ENCODE measurements at regions not wholly inside any gene's neighbourhood (a gene's known extent, or its start where the extent isn't known, plus 50 kb on each side); places are given as distances from the start of the nearest gene placed in this dataset.

DNA sequence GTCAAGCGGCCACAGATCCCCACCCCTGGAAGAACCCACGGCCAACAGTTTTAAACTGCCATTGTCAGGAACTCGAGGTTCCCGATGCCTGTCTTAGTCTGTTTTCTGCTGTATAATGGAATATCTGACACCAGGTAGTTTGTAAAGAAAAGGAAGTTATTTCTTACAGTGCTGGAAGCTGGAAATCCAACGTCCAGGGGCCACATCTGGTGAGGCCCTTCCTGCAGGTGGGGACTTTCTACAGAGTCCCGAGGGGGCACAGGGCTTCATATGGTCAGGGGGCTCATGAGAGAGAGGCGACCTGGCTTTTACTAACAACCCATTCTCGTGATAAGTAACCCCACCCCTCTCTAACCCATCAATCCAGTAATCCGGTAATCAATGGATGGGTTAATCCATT, 501.6 kb upstream of the MYT1L start:
- H3K4me1 ChIP-seq (ENCODE audit: insufficient read depth, low read length) = no peaks in the 10 kb centered on the region
- no peak overlapping the region for H2AFZ ChIP-seq (ENCODE audit: low read length)
- TF ChIP-seq CTCF (IDR thresholded peaks at IDR 0.05; ENCODE audit: extremely low read depth, low read depth, low read length) = no peak
- H3K79me2 ChIP-seq (ENCODE audit: insufficient read depth, low read length) = no peaks in the 10 kb centered on the region
- no peaks in the 10 kb centered on the region for H3K9me3 ChIP-seq (ENCODE audit: low read depth, low read length)
- no peak overlapping the region for H3K4me3 ChIP-seq (ENCODE audit: insufficient read depth, low read length)
- no peaks in the 10 kb centered on the region for H3K27me3 ChIP-seq (ENCODE audit: insufficient read depth, low read length)
- no peak overlapping the region for H3K27ac ChIP-seq (ENCODE audit: low read depth, low read length)
- H3K36me3 ChIP-seq (ENCODE audit: insufficient read depth, low read length) = no peaks in the 10 kb centered on the region
- no peak for DNase-seq (ENCODE audit: insufficient read length, low spot score, missing footprints)
- H4K20me1 ChIP-seq (ENCODE audit: insufficient read depth, low read length) = no peaks in the 10 kb centered on the region
- no peak overlapping the region for H3K4me2 ChIP-seq (ENCODE audit: insufficient read depth, low read length)

- Histone ChIP-seq H2AFZ (ENCODE audit: low read length) (no peak overlapping the region), H3K9me3 (ENCODE audit: low read depth, low read length) (no peaks in the 10 kb centered on the region)
These were observed 500.6 kb upstream of the MYT1L start for GRCh38 chr2:2831633-2832032.

GRCh38 chr2:2830576-2830975, 499.5 kb upstream of the MYT1L start:
- Histone ChIP-seq H3K27me3 (ENCODE audit: insufficient read depth, low read length) (no peaks in the 10 kb centered on the region), H3K4me2 (ENCODE audit: insufficient read depth, low read length) (no peak overlapping the region), H3K27ac (ENCODE audit: low read depth, low read length) (no peak overlapping the region), H3K9me3 (ENCODE audit: low read depth, low read length) (no peaks in the 10 kb centered on the region), H4K20me1 (ENCODE audit: insufficient read depth, low read length) (no peaks in the 10 kb centered on the region), H3K4me3 (ENCODE audit: insufficient read depth, low read length) (no peak overlapping the region), H2AFZ (ENCODE audit: low read length) (no peak overlapping the region), H3K79me2 (ENCODE audit: insufficient read depth, low read length) (no peaks in the 10 kb centered on the region), H3K36me3 (ENCODE audit: insufficient read depth, low read length) (no peaks in the 10 kb centered on the region), H3K4me1 (ENCODE audit: insufficient read depth, low read length) (no peaks in the 10 kb centered on the region)
- DNase-seq (ENCODE audit: insufficient read length, low spot score, missing footprints) = no peak
- no peak for TF ChIP-seq CTCF (IDR thresholded peaks at IDR 0.05; ENCODE audit: extremely low read depth, low read depth, low read length)

More at GRCh38 chr2:2831633-2832032, 500.6 kb upstream of the MYT1L start:
- no peak for TF ChIP-seq CTCF (IDR thresholded peaks at IDR 0.05; ENCODE audit: extremely low read depth, low read depth, low read length)
- Histone ChIP-seq H3K27me3 (ENCODE audit: insufficient read depth, low read length) (no peaks in the 10 kb centered on the region), H4K20me1 (ENCODE audit: insufficient read depth, low read length) (no peaks in the 10 kb centered on the region), H3K4me1 (ENCODE audit: insufficient read depth, low read length) (no peaks in the 10 kb centered on the region), H3K4me2 (ENCODE audit: insufficient read depth, low read length) (no peak overlapping the region), H3K27ac (ENCODE audit: low read depth, low read length) (no peak overlapping the region), H3K36me3 (ENCODE audit: insufficient read depth, low read length) (no peaks in the 10 kb centered on the region), H3K79me2 (ENCODE audit: insufficient read depth, low read length) (no peaks in the 10 kb centered on the region), H3K4me3 (ENCODE audit: insufficient read depth, low read length) (no peak overlapping the region)
- DNase-seq (ENCODE audit: insufficient read length, low spot score, missing footprints) = no peak

DNA sequence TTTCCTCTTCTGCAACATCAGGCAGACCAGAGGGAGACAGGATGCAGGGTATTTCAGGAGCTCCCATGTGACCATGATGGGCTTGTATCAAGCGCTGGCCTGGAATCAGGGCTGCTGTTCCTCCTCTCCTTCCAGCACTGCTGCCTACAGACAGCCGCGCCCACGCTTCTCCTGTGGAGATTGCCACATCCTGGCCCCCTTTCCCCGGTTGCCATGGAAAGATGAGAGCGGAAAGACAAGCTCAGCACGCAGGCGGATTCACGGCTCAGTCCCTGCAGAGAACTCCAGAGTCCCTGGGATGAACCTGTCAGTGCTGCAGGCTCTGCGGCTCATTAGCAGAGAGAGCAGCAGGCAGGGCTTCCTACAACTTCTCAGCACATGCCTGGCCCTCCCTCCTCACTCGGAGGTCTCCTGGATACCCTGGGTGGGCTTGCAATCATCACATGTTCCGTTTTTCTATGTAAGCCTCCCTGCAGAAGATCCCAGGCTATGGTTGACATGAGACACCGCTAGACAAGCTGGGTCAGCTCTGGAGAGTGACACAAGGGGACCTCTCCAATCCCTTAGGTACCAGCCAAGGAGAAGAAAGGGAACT, 497.8 kb upstream of the MYT1L start:
- no peak overlapping the region for H3K27ac ChIP-seq (ENCODE audit: low read depth, low read length)
- H3K79me2 ChIP-seq (ENCODE audit: insufficient read depth, low read length) = no peaks in the 10 kb centered on the region
- no peaks in the 10 kb centered on the region for H4K20me1 ChIP-seq (ENCODE audit: insufficient read depth, low read length)
- no peak overlapping the region for H3K4me2 ChIP-seq (ENCODE audit: insufficient read depth, low read length)
- no peaks in the 10 kb centered on the region for H3K36me3 ChIP-seq (ENCODE audit: insufficient read depth, low read length)
- H3K27me3 ChIP-seq (ENCODE audit: insufficient read depth, low read length) = no peaks in the 10 kb centered on the region
- H3K9me3 ChIP-seq (ENCODE audit: low read depth, low read length) = peaks cover 2% of the 10 kb centered on the region
- no peak overlapping the region for H3K4me3 ChIP-seq (ENCODE audit: insufficient read depth, low read length)
- no peak for TF ChIP-seq CTCF (IDR thresholded peaks at IDR 0.05; ENCODE audit: extremely low read depth, low read depth, low read length)
- DNase-seq (ENCODE audit: insufficient read length, low spot score, missing footprints) = no peak
- H3K4me1 ChIP-seq (ENCODE audit: insufficient read depth, low read length) = no peaks in the 10 kb centered on the region
- H2AFZ ChIP-seq (ENCODE audit: low read length) = no peak overlapping the region

All from osteoblast (primary cell).